ENCODE measurements at regions not wholly inside any gene's neighbourhood (a gene's known extent, or its start where the extent isn't known, plus 50 kb on each side); places are given as distances from the start of the nearest gene placed in this dataset.

DNA sequence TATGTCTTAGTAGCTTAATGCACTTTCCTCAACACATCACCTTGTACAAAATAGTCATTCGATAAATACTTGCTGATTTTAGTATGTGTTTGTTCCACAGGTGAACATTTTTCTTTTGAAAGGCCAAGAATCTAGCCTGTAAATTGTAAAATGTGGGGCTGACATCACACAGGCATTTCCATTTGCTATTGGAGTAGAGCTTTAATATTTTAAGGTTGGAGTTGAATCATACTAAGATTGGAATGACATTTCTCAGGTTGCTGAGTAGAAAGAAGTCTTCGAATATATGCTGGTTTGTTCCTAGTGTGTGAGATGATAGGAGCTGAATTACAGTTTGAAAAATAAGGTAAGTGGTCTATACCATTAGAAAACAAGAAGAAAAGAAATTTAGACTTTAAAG, 112.3 kb upstream of the FRY start:
- no peak for TF ChIP-seq CTCF (IDR thresholded peaks at IDR 0.05)
- no peak for TF ChIP-seq POLR2A (IDR thresholded peaks at IDR 0.05)

All from lower leg skin (tissue), 3 donors.